Vagina (tissue), 2 donors: ENCODE measurements at regions not wholly inside any gene's neighbourhood (a gene's known extent, or its start where the extent isn't known, plus 50 kb on each side); places are given as distances from the start of the nearest gene placed in this dataset.

ENCODE experiments used
- POLR2A ChIP-seq, 2 donors: fragments of 450-650 bp; IDR thresholded peaks; one replicate each; pipeline ENCODE4 v1.6.1; 2017; ENCODE audit warnings: antibody characterized with exemption in 2 of 2, mild to moderate bottlenecking in 2 of 2, moderate library complexity in 2 of 2
- POLR2AphosphoS5 ChIP-seq, 2 donors: sonication (generic); formaldehyde crosslinking; IDR thresholded peaks; one replicate each; pipeline ENCODE4 v1.9.0; 2017; ENCODE audit warnings: antibody characterized with exemption in 2 of 2, mild to moderate bottlenecking in 2 of 2, low read depth in 1 of 2; ENCODE audit not compliant: insufficient read depth in 1 of 2
- TF ChIP-seq, protein P1 (sequence below), 3 experiments: fragments of 450-650 bp in 2 of 3; fragments of 200-600 bp in 1 of 3; sonication (generic) in 1 of 3; IDR thresholded peaks; one replicate each; pipeline ENCODE4 v1.5.1; 2017 to 2019; ENCODE audit warnings: antibody characterized with exemption in 3 of 3, mild to moderate bottlenecking in 2 of 3, moderate library complexity in 2 of 3

DNA sequence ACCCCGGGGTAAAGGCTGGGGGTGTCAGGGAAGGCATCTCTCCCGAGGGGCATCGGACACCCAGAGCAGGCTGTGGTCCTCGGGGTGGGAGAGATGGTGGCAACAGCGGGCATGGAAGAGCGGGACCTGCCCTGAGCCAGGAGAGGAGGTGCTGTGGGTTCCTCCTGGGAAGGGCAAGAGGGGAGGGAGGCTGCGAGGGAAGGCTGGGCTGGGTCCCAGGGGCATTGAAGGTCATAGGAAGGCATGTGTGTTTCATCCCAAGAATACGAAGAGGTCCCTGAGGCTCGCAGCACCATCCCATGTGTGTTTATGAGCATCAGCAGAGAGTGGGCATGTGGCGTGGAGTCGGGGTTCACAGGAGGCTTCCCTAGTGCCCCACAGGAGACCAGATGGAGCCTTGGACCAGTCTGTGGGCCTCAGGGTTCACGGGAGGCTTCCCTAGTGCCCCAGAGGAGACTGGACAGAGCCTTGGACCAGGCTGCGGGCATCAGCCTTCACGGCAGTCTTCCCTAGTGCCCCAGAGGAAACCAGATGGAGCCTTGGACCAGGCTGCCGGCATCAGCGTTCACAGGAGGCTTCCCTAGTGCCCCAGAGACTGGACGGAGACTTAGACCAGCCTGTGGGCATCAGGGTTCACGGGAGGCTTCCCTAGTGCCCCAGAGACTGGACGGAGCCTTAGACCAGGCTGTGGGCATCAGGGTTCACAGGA, 420.6 kb downstream of the BRD1 start:
- TF ChIP-seq POLR2AphosphoS5 (IDR thresholded peaks at IDR 0.05; ENCODE audit: insufficient read depth in 1 of 2, low read depth in 1 of 2) (no peak), POLR2A (IDR thresholded peaks at IDR 0.05) (no peak)
- TF ChIP-seq, protein P1, sequence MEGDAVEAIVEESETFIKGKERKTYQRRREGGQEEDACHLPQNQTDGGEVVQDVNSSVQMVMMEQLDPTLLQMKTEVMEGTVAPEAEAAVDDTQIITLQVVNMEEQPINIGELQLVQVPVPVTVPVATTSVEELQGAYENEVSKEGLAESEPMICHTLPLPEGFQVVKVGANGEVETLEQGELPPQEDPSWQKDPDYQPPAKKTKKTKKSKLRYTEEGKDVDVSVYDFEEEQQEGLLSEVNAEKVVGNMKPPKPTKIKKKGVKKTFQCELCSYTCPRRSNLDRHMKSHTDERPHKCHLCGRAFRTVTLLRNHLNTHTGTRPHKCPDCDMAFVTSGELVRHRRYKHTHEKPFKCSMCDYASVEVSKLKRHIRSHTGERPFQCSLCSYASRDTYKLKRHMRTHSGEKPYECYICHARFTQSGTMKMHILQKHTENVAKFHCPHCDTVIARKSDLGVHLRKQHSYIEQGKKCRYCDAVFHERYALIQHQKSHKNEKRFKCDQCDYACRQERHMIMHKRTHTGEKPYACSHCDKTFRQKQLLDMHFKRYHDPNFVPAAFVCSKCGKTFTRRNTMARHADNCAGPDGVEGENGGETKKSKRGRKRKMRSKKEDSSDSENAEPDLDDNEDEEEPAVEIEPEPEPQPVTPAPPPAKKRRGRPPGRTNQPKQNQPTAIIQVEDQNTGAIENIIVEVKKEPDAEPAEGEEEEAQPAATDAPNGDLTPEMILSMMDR (IDR thresholded peaks at IDR 0.05), result no peak
